GM13977 (cell line): ENCODE measurements at regions not wholly inside any gene's neighbourhood (a gene's known extent, or its start where the extent isn't known, plus 50 kb on each side); places are given as distances from the start of the nearest gene placed in this dataset.

Experiments used
- DNase-seq: peaks from one replicate; pipeline ENCODE4 v3.0.0; 2012; ENCODE audit warnings: low spot score
- in situ Hi-C: fragments of 300-500 bp; cut with MboI; formaldehyde crosslinking; loops from one replicate; pipeline ENCODE4 v1.12.0; 2022; ENCODE audit warnings: low sequenced_read_pairs, low pct_unique_long_range_greater_than_20kb, mixed read lengths, inconsistent platforms; ENCODE audit not compliant: unreplicated experiment
- TF ChIP-seq, protein P1 (sequence below): IDR thresholded peaks from 2 replicates; pipeline ENCODE4 v1.5.1; 2012; ENCODE audit warnings: mild to moderate bottlenecking, control low read depth; ENCODE audit not compliant: insufficient read depth; ENCODE audit errors: extremely low read depth, missing control alignments

DNA sequence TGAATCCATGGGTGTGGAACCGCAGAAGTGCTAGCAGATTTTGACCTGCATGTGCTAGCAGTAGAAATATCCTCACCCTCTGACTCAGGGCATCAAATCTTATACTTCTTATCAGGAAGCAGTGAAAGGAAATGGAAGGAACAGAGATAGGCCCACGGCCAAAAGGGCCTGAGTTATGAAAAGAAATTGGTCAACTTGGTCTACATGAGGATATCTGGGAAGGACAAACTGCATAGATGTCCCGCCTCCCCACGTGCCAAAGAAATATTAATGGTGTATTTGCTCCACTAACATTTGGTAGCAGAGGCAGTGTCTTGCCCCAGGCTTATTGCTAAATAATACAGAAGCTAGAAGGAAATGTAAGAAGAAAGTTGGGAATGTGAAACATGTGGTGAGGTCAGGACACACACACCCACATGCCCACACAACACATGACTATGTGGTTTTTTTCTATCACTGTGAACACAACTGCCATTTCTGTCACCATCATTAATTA, 93.6 kb upstream of the COL8A1 start:
- in situ Hi-C loops: no loop called here
- DNase-seq: no peak
- TF ChIP-seq, protein P1, sequence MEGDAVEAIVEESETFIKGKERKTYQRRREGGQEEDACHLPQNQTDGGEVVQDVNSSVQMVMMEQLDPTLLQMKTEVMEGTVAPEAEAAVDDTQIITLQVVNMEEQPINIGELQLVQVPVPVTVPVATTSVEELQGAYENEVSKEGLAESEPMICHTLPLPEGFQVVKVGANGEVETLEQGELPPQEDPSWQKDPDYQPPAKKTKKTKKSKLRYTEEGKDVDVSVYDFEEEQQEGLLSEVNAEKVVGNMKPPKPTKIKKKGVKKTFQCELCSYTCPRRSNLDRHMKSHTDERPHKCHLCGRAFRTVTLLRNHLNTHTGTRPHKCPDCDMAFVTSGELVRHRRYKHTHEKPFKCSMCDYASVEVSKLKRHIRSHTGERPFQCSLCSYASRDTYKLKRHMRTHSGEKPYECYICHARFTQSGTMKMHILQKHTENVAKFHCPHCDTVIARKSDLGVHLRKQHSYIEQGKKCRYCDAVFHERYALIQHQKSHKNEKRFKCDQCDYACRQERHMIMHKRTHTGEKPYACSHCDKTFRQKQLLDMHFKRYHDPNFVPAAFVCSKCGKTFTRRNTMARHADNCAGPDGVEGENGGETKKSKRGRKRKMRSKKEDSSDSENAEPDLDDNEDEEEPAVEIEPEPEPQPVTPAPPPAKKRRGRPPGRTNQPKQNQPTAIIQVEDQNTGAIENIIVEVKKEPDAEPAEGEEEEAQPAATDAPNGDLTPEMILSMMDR: no peak

DNA sequence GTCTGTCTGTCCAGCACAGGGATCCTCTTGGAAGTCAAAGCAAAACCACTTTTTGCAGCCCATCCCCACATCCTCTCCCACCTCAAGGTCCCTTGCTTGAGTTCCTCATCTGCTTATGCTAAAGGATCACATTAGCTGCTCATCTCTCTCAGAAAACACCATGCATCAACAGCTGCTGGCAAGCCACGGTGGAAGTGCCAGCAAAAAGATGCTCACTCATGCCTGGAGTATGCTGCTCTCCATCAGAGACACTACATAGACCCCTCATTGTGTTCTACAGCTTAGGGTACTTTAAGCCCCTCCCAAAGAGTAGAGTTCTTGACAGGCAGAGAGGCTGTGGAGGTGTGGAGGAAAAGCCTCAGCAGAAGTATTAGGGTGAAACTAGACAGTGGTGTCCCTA, 94.6 kb upstream of the COL8A1 start:
- TF ChIP-seq, protein P1: no peak
- in situ Hi-C loops: no loop called here
- DNase-seq: no peak

DNA sequence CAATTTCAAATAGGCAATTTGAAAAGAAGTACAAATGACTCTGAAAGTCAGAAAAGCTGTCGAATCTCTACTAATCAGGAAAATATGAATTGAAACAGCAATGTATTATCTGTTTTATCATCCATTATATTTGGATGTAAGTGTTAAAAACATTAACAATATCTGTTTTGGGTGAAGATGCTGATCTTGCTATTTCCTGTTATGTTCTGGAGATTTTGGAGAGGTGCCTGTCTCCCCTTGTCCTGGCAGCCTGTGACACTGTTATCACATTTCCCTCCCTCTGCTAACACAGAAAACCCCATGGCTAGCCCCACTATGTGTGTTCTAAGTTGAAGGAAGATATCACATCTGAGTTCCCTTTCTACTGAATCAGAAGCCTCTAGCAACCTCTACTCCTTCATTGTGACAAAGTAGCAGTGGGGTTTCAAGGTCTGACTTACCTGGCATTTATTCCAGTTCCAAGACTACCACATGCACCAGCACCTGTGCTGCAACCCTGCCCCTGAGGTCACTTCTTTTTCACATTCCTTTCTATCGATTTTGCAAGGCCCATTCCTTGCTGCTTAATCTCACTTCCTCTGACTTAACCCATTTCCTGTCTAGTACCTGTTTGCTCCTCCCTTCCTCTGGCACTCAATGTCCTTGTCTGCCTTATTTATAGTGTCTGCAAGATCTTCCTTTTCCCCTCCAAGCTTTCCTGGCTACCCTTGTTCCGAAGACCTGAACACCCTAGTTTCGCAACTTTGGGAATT, 95.5 kb upstream of the COL8A1 start:
- no peak for DNase-seq
- TF ChIP-seq, protein P1: no peak
- in situ Hi-C loops: no loop called here

DNA sequence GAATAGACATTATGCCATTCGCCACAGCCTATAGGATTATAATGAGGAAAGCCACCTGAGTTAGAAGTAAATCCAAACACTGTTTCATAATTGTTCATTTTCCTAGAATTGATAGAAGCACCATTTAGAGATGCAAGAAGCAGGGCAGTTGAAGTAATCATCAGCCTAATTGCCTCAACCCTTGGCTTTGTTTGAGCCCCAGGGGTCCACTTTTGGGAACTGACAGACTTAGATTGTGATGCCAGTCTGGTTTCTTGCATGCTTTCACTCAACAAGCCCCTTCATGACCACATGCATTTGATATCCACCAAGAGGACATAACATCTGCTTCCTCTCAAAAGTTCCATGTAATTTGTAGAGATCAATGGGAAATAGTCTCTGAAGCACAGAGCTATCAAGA, 97.2 kb upstream of the COL8A1 start:
- no peak for DNase-seq
- TF ChIP-seq, protein P1: no peak
- in situ Hi-C loops: no loop called here

DNA sequence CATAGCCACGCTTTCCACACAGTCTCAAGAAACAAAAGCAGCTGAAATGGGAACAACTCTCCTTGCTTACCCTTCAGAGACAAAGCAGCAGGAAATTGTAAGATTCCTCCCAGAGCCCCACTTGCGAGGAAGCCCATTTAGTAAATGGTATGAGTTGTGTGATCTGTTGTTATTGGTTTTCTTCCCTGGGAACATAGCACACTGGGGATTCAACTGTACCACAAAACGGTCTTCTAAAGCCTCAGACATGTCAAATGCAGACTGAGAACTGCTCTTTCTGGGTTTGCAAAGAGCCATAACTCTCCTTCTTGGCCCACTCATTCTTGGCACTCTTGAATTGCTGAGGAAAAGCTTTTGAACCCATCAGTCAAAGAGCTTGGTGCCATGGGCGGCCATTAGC, 101.0 kb upstream of the COL8A1 start:
- TF ChIP-seq, protein P1: no peak
- DNase-seq: no peak
- in situ Hi-C loops: no loop called here

DNA sequence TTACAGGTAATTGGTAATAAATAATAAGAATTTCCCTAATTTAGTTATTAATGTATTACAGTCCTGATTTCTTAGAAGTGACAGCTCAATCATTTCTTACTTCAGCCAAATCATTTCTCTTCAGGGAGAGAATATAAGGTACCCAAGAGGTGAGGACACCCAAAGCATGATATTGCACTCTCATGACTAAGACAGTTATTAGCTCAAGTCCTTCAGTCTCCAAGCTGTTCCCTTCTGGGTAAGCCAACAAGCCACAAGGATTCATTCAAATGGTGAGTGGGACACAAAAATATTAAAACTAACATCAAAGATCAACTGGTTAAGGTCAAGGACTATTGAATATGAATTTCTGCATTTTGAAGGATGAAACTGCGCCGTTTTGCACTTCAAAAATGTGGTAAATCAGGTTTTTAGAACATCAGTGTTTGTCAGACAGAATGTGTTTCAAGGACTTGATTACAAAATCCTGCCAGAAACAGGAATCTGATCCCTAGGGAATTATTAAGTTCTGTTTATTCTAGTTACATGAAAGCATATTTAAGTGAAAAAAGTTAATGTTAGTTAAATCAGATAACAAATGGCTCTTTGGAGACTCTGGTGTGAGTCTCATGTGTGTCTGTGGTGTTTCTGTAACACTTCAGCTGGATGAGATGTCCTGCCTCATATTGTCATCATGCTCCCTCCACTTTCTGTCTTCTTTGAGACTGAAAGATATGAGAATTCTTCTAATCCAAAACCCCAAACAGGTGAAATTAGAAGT, 101.7 kb upstream of the COL8A1 start:
- TF ChIP-seq, protein P1: no peak
- in situ Hi-C loops: no loop called here
- DNase-seq: no peak
